ENCODE measurements at regions not wholly inside any gene's neighbourhood (a gene's known extent, or its start where the extent isn't known, plus 50 kb on each side); places are given as distances from the start of the nearest gene placed in this dataset.

DNA sequence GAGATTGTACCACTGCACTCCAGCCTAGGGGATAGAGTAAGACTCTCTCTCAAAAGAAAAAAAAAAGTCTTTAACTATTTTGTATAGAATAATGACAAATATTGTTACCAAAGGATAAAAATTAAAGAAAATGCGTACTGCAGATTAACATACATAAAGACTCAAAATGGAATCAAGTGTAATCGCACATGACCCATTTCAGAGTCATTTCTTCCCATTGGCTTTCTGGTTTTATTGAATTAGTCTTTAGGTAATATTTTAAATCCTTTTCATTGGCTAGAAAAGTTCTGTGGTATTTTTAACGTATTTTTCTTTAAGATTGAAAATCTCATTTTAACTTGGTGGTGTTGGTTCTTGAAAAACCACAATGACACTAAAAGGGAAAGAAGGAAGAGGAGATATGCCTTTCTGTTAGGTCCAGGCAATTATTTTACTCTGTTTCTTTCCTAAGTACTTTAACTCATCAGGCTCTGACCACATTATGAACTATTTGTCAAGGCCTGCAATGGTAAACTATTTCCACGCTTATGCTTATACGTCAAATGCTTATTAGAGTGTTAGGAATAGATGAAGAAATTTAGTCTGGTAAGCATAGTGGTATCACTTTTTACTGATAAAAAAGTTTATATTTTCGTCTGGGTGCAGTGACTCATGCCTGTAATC, 52.3 kb downstream of the PLEKHG1 start:
- ChIA-PET CTCF (no interaction called here), POLR2A (no interaction called here)
- Mint-ChIP-seq H3K27me3 (ENCODE audit: insufficient read depth, unreplicated experiment) (no peaks in the 10 kb centered on the region), H3K27ac (ENCODE audit: low read depth, unreplicated experiment) (no peak overlapping the region), H3K4me3 (ENCODE audit: unreplicated experiment) (no peak overlapping the region), H3K4me1 (ENCODE audit: insufficient read depth, unreplicated experiment) (no peaks in the 10 kb centered on the region), H3K9me3 (ENCODE audit: unreplicated experiment) (no peaks in the 10 kb centered on the region), H3K36me3 (ENCODE audit: insufficient read depth, unreplicated experiment) (no peaks in the 10 kb centered on the region)
- intact Hi-C loops (cut with micrococcal nuclease), result no loop called here
- DNase-seq (ENCODE audit: unreplicated experiment), result no peak
- TF ChIP-seq, protein P1, sequence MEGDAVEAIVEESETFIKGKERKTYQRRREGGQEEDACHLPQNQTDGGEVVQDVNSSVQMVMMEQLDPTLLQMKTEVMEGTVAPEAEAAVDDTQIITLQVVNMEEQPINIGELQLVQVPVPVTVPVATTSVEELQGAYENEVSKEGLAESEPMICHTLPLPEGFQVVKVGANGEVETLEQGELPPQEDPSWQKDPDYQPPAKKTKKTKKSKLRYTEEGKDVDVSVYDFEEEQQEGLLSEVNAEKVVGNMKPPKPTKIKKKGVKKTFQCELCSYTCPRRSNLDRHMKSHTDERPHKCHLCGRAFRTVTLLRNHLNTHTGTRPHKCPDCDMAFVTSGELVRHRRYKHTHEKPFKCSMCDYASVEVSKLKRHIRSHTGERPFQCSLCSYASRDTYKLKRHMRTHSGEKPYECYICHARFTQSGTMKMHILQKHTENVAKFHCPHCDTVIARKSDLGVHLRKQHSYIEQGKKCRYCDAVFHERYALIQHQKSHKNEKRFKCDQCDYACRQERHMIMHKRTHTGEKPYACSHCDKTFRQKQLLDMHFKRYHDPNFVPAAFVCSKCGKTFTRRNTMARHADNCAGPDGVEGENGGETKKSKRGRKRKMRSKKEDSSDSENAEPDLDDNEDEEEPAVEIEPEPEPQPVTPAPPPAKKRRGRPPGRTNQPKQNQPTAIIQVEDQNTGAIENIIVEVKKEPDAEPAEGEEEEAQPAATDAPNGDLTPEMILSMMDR (IDR thresholded peaks at IDR 0.05; ENCODE audit: unreplicated experiment), result no peak
- BruUV-seq (replicated peaks), result no TSS peak

DNA sequence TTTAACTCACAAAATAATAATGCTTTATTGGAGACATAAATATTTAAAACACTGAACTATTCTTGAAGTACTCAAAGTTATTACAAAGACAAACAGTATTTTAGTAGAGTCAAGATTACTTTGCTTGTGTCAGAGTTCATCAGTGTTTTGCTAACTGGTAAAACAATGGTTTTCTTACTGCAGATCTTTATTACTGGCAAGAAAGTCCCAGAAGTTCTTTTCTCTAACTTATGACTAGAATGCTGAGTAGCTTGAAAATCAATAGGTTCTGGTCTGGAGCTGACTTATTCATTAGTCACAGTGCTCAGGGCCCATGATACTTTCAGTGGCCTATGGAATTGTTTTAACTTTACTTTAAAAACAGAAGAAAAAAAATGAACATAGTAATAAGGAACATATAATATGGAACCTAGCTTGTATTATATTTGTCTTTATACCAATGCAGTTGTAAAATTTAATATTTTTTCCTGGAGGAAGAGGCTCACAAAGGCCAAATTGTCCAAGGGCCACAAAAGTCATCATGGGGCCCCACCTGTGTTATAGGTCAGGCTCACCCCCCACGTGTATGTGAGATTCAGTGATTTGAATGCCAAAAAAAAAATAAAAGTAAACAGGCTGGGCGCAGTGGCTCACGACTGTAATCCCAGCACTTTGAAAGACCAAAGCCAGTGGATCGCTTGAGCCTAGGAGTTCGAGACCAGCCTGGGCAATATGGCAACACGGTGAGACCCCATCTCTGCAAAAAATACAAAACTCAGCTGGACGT, 53.3 kb downstream of the PLEKHG1 start:
- TF ChIP-seq, protein P1 (IDR thresholded peaks at IDR 0.05; ENCODE audit: unreplicated experiment), result no peak
- intact Hi-C loops (cut with micrococcal nuclease), result no loop called here
- no TSS peak for BruUV-seq (replicated peaks)
- Mint-ChIP-seq H3K4me3 (ENCODE audit: unreplicated experiment) (no peak overlapping the region), H3K27ac (ENCODE audit: low read depth, unreplicated experiment) (no peak overlapping the region), H3K4me1 (ENCODE audit: insufficient read depth, unreplicated experiment) (no peaks in the 10 kb centered on the region), H3K9me3 (ENCODE audit: unreplicated experiment) (no peaks in the 10 kb centered on the region), H3K27me3 (ENCODE audit: insufficient read depth, unreplicated experiment) (no peaks in the 10 kb centered on the region), H3K36me3 (ENCODE audit: insufficient read depth, unreplicated experiment) (no peaks in the 10 kb centered on the region)
- no peak for DNase-seq (ENCODE audit: unreplicated experiment)
- ChIA-PET CTCF (interaction anchor here (0.6 kb wide), 3 partner anchors 63 to 253 kb away, joined by 3 to 4 read pairs (median 3); no protein-coding TSS in a partner anchor), POLR2A (interaction anchor here (0.6 kb wide), 2 partner anchors 34 to 235 kb away, joined by 3 read pairs; no protein-coding TSS in a partner anchor)

DNA sequence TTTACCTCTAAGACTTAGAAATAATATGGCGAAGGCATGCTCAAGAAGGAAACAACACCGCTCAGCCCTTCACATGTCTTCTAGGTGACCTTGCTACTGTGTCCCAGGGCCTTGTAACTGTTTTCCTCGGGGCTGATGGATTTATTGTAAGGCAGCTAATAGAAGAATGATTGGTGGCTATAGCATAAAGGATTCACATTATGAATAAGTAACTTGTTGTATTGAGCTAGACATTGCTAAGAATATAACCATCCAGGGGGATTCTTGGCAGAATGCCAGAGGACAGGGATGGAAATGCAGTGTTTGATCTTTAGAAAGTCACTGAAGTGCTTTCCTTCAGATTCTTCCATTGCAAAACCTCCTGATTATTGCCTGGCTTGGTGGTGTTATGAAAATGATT, 54.9 kb downstream of the PLEKHG1 start:
- CTCF ChIA-PET, result interaction anchor here (0.6 kb wide), 2 partner anchors 11 to 555 kb away, joined by 4 read pairs; no protein-coding TSS in a partner anchor
- no peak overlapping the region for H3K4me3 Mint-ChIP-seq (ENCODE audit: unreplicated experiment)
- intact Hi-C loops (cut with micrococcal nuclease), result no loop called here
- no peak overlapping the region for H3K27ac Mint-ChIP-seq (ENCODE audit: low read depth, unreplicated experiment)
- no peaks in the 10 kb centered on the region for H3K27me3 Mint-ChIP-seq (ENCODE audit: insufficient read depth, unreplicated experiment)
- DNase-seq (ENCODE audit: unreplicated experiment), result no peak
- H3K36me3 Mint-ChIP-seq (ENCODE audit: insufficient read depth, unreplicated experiment), result no peaks in the 10 kb centered on the region
- H3K9me3 Mint-ChIP-seq (ENCODE audit: unreplicated experiment), result no peaks in the 10 kb centered on the region
- BruUV-seq (replicated peaks), result no TSS peak
- peaks cover 6% of the 10 kb centered on the region for H3K4me1 Mint-ChIP-seq (ENCODE audit: insufficient read depth, unreplicated experiment)
- TF ChIP-seq, protein P1 (IDR thresholded peaks at IDR 0.05; ENCODE audit: unreplicated experiment), result no peak
- POLR2A ChIA-PET, result no interaction called here

DNA sequence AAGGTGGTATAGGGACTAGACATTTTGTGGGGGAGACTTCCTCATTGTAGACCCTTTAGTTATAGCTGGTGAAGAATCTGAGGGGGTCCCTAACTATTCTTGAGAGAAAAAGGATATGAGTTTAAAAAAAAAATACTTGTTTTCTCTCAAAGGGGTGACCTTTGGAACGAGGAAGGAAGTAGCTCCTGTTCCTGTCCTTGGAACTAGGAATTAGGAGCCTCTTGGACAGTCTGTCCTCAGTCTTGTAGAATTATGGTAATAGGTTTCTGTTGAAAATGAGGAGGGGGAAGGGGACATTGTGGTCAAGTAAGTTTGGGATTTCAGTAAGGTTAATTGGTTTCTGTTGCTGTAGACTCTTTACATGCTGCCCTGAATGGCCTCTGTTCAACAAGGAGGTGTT, 56.5 kb downstream of the PLEKHG1 start:
- POLR2A ChIA-PET, result no interaction called here
- Mint-ChIP-seq H3K27ac (ENCODE audit: low read depth, unreplicated experiment) (no peak overlapping the region), H3K9me3 (ENCODE audit: unreplicated experiment) (no peaks in the 10 kb centered on the region), H3K4me1 (ENCODE audit: insufficient read depth, unreplicated experiment) (peaks cover 6% of the 10 kb centered on the region), H3K36me3 (ENCODE audit: insufficient read depth, unreplicated experiment) (no peaks in the 10 kb centered on the region), H3K4me3 (ENCODE audit: unreplicated experiment) (no peak overlapping the region), H3K27me3 (ENCODE audit: insufficient read depth, unreplicated experiment) (no peaks in the 10 kb centered on the region)
- DNase-seq (ENCODE audit: unreplicated experiment), result no peak
- intact Hi-C loops (cut with micrococcal nuclease), result no loop called here
- TF ChIP-seq, protein P1 (IDR thresholded peaks at IDR 0.05; ENCODE audit: unreplicated experiment), result no peak
- CTCF ChIA-PET, result interaction anchor here (0.5 to 1.1 kb wide), 2 partner anchors 55 to 251 kb away, joined by 3 read pairs; no protein-coding TSS in a partner anchor
- no TSS peak for BruUV-seq (replicated peaks)
